ENCODE measurements at regions not wholly inside any gene's neighbourhood (a gene's known extent, or its start where the extent isn't known, plus 50 kb on each side); places are given as distances from the start of the nearest gene placed in this dataset.

DNA sequence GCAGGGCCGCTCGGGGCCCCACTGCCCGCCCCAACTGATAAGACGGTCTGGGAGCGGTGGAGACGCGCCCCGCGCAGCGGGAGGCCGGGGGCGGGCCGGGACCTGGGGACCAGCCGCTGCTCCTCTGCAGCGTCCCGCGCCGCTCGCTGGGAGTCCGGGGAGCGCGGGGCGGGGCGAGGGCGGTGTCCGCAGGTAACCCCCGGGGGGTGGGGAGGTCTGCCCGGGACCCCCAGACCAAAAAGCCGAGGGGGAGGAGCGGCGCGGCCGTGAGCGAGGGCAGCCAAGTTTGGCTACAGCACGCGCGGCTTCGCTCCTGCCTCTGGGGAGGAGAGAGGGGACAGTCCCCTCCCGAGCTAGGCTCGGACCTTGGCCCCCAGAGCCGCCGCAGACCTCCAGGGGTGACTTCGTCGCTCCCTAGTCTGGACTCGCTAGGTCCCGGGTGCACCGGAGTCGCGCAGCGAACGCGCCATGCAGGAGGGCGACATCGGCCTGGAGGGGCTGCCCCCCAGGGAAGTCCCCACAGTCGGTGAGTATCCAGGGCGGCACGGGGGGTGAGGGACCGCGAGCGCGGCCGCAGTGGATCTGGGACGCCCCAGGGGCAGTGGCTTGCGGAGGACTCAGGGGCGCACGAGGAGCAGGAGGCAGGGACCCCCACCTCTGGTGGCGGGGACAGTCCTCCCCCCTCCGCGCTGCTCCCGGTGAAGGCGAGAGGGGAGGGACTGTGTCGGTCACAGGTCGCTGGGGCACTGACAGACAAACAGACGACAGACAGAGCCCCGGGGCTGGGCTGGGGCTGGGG lies 92.3 kb upstream of the ANO1 start:
- Mint-ChIP-seq H3K4me1 (peaks cover 47 to 49% of the 10 kb centered on the region in 2 experiments), H3K4me3 (peak overlapping the region; percentile 38 to 70), H3K36me3 (ENCODE audit: insufficient read depth in 1 of 3, low read depth in 3 of 3) (no peaks in the 10 kb centered on the region), H3K9me3 (no peaks in the 10 kb centered on the region; a peak in 1 of 5 replicates), H3K27ac (no peak overlapping the region), H3K27me3 (ENCODE audit: low read depth) (peaks cover 90% of the 10 kb centered on the region)
- Histone ChIP-seq H3K79me1 (ENCODE audit: insufficient read depth, low read depth, low read length, poor library complexity, severe bottlenecking) (no peaks in the 10 kb centered on the region), H2BK5ac (ENCODE audit: insufficient read length, low read length) (no peak overlapping the region), H3K79me2 (ENCODE audit: insufficient read depth, low read length) (no peaks in the 10 kb centered on the region), H3K27me3 (ENCODE audit: insufficient read depth, low read length) (peaks cover 18% of the 10 kb centered on the region; the same call in 1 of the 2 replicates), H2BK120ac (ENCODE audit: low read depth, low read length, poor library complexity, severe bottlenecking) (no peak overlapping the region), H2BK12ac (ENCODE audit: insufficient read length, low read depth, low read length) (no peak overlapping the region), H3K9me3 (ENCODE audit: control insufficient read depth, low read depth, low read length) (no peaks in the 10 kb centered on the region), H3K14ac (ENCODE audit: insufficient read depth, low read length) (peak overlapping the region; percentile 17; the same call in 1 of the 2 replicates), H3K4ac (ENCODE audit: low read depth, low read length) (no peak overlapping the region), H3T11ph (ENCODE audit: low read length) (no peak overlapping the region), H2BK20ac (ENCODE audit: low read depth, low read length, poor library complexity, severe bottlenecking) (no peak overlapping the region), H3K23ac (ENCODE audit: insufficient read length, low read depth, low read length) (no peak overlapping the region), H3K27ac (ENCODE audit: insufficient read length, low read depth, low read length) (no peak overlapping the region), H4K5ac (ENCODE audit: insufficient read length, low read depth, low read length) (no peak overlapping the region), H3K4me2 (ENCODE audit: insufficient read depth, insufficient read length, low read length) (peak overlapping the region; percentile 83), H4K8ac (replicated peaks; ENCODE audit: insufficient read length, low read depth, low read length) (no peak overlapping the region), H3K4me1 (ENCODE audit: insufficient read depth, low read length) (peaks cover 5% of the 10 kb centered on the region; the same call in 1 of the 2 replicates), H3K56ac (ENCODE audit: insufficient read length, low read depth, low read length) (no peak overlapping the region), H2AK5ac (ENCODE audit: insufficient read length, low read length) (no peak overlapping the region), H2BK15ac (ENCODE audit: low read depth, low read length) (no peak overlapping the region), H2AFZ (ENCODE audit: low read length) (no peak overlapping the region), H3K23me2 (ENCODE audit: insufficient read length, low read depth, low read length, poor library complexity, severe bottlenecking) (peaks cover 12% of the 10 kb centered on the region), H4K91ac (ENCODE audit: insufficient read length, low read depth, low read length) (no peak overlapping the region), H3K9ac (ENCODE audit: extremely low read depth, insufficient read length, low read length) (no peak overlapping the region), H3K18ac (ENCODE audit: insufficient read length, low read depth, low read length) (no peak overlapping the region), H4K20me1 (ENCODE audit: control insufficient read depth, insufficient read depth, insufficient read length) (no peaks in the 10 kb centered on the region)
- no peak for DNase-seq
- no CpG with 5 or more reads among the region's 75 CpGs for WGBS (ENCODE audit: extremely low coverage, insufficient read length, low lambda C conversion rate)
- TF ChIP-seq CTCF (conservative IDR thresholded peaks at IDR 0.05), result no peak
